GM12872 (cell line): ENCODE measurements at regions not wholly inside any gene's neighbourhood (a gene's known extent, or its start where the extent isn't known, plus 50 kb on each side); places are given as distances from the start of the nearest gene placed in this dataset.

ENCODE experiments used
- TF ChIP-seq, protein P1 (sequence below): IDR thresholded peaks from 3 replicates; pipeline ENCODE4 v1.5.1; 2011; ENCODE audit warnings: low read depth, mild to moderate bottlenecking, low read length, moderate library complexity; ENCODE audit not compliant: insufficient read depth

- TF ChIP-seq, protein P1, sequence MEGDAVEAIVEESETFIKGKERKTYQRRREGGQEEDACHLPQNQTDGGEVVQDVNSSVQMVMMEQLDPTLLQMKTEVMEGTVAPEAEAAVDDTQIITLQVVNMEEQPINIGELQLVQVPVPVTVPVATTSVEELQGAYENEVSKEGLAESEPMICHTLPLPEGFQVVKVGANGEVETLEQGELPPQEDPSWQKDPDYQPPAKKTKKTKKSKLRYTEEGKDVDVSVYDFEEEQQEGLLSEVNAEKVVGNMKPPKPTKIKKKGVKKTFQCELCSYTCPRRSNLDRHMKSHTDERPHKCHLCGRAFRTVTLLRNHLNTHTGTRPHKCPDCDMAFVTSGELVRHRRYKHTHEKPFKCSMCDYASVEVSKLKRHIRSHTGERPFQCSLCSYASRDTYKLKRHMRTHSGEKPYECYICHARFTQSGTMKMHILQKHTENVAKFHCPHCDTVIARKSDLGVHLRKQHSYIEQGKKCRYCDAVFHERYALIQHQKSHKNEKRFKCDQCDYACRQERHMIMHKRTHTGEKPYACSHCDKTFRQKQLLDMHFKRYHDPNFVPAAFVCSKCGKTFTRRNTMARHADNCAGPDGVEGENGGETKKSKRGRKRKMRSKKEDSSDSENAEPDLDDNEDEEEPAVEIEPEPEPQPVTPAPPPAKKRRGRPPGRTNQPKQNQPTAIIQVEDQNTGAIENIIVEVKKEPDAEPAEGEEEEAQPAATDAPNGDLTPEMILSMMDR: no peak
Observed at GRCh38 chr3:73723596-73723995, 98.9 kb upstream of the PDZRN3 start.

GRCh38 chr3:73719861-73720260, 95.1 kb upstream of the PDZRN3 start:
- TF ChIP-seq, protein P1: no peak

DNA sequence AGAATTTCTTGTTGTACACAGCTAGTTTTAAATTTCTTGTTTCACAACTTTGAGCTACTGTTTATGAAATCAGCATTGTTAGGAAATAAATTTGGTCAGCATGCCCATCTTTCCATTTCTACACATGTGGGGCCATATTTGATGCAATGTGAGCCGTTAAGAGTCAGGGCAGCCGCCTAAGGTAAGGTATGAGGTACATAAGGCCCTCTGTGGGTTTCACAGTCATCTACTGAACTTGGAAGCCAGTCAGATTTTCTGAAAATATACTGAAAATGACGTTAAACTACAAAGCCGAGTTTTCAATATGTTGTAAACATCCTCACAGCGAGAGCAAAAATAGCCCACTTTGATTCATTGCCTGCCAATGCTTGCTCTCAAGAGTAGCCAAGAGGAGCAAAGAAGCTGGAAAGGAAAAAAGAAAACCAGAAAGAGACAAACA, 94.7 kb upstream of the PDZRN3 start:
- TF ChIP-seq, protein P1: no peak

- TF ChIP-seq, protein P1: no peak
Observed at GRCh38 chr3:73718326-73719110, 93.8 kb upstream of the PDZRN3 start.

DNA sequence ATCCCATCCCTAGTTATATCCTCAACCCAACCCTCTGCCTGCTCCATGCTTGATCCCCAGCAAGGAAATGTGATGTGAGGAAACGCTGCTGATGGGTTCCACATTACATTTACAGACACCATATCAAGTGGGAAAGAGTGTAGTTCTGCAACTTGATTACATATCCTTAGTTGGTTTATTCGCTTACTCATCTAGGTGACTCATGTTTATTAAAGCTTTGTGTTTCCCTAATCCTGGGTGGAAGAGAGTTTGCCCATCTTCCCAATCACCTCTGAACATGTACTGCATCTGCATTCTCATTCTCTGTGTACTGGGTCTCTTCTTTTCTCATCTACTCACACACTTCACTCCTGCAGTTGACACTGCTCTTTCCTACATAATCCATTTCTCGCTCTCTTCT, 91.7 kb upstream of the PDZRN3 start:
- TF ChIP-seq, protein P1: no peak

DNA sequence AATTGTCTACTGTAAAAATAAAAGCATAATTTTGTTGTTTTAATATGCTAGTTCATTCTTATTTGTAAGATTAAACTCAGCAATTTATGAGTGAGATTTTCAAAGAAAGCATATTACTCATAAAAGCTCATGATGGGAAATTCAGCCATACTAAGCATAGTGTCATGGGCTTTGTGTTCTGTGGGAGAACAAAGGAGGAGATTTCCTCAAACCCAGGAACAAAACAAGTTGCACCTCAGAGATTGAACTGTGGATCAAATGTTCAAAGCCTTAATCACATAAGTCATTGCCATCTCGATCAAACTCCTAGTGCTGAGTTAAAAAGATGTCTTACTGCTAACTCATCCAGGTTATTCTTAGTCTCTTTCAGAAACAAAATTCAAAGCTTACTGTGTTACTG, 85.6 kb upstream of the PDZRN3 start:
- TF ChIP-seq, protein P1: no peak

DNA sequence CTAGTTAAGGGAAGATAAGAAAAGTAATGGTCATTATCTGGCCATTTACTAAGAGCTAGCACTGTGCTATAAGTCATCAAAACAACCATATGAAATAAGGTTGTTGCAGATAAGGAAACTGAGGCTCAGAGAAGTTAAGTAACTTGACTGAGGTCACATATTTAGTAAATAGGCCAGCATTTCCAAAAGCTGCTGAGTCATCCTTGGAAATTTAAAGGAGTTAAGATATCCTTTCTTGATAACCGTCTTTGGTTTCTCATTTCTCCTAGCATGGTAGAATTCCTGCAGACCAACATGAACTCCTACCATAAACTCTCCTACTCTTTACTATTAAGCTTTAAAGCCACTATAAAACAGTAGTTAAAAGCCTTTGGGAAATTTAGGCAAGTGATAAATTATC, 85.0 kb upstream of the PDZRN3 start:
- TF ChIP-seq, protein P1: no peak

DNA sequence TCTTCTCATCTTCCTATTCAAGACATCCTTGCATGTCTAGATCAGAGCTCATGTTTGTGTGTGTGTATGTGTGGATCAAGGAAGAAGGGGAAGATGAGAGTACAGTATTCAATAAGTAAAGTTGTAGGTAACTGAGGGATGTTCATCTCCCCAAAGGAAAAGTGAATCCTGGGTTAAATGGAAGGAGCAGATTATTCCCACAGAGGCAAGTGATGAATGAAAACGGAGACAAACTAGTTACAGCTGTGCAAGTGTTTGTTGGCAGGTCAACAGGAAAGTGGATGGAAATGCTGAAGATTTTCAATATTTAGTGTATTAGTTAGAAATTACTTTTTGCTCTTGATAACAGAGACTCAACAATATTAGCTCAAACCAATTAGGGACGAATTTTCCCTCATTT, 84.2 kb upstream of the PDZRN3 start:
- TF ChIP-seq, protein P1: no peak
